GM12801 (cell line): ENCODE measurements at regions not wholly inside any gene's neighbourhood (a gene's known extent, or its start where the extent isn't known, plus 50 kb on each side); places are given as distances from the start of the nearest gene placed in this dataset.

ENCODE experiments used
- CTCF ChIP-seq: IDR thresholded peaks from one replicate; pipeline ENCODE4 v1.5.1; 2011; ENCODE audit warnings: control low read depth; ENCODE audit not compliant: insufficient read length; ENCODE audit errors: extremely low read depth

GRCh38 chr3:82416349-82416748 lies 654.9 kb upstream of the GBE1 start:
- no peak for TF ChIP-seq CTCF

GRCh38 chr3:82413171-82413570 lies 651.7 kb upstream of the GBE1 start:
- TF ChIP-seq CTCF = no peak

GRCh38 chr3:82410366-82410765 lies 648.9 kb upstream of the GBE1 start:
- no peak for TF ChIP-seq CTCF

GRCh38 chr3:82409842-82410241 lies 648.4 kb upstream of the GBE1 start:
- no peak for TF ChIP-seq CTCF

GRCh38 chr3:82392203-82392775 lies 630.8 kb upstream of the GBE1 start:
- no peak for TF ChIP-seq CTCF

- TF ChIP-seq CTCF = no peak
Observed at GRCh38 chr3:82390868-82391267, 629.4 kb upstream of the GBE1 start.

GRCh38 chr3:82386647-82387046 lies 625.2 kb upstream of the GBE1 start:
- TF ChIP-seq CTCF = no peak
